HG03432 (cell line): ENCODE measurements at regions not wholly inside any gene's neighbourhood (a gene's known extent, or its start where the extent isn't known, plus 50 kb on each side); places are given as distances from the start of the nearest gene placed in this dataset.
A peak's percentile ranks its signal among the peaks of the same experiment; 100 is the strongest.
"Not testable (repeated sequence)": the region's sequence is repeated elsewhere in the genome, so short reads cannot be mapped to it uniquely, and the experiment has no call there.

Source experiments
- ATAC-seq: cut with Tn5 transposase; IDR thresholded peaks from one replicate; pipeline ENCODE4 v1.9.1; 2021; ENCODE audit warnings: mild to moderate bottlenecking, moderate library complexity; ENCODE audit not compliant: unreplicated experiment

GRCh38 chr6:99668036-99668705 is 61.5 kb downstream of the PRDM13 start:
- no peak for ATAC-seq

- ATAC-seq, result no peak
Measured at GRCh38 chr6:99689916-99690685, 83.5 kb downstream of the PRDM13 start.

GRCh38 chr6:99702287-99702686 is 95.7 kb downstream of the PRDM13 start:
- ATAC-seq, result not testable (repeated sequence)

GRCh38 chr6:99709062-99709461 is 102.4 kb downstream of the PRDM13 start:
- no peak for ATAC-seq

GRCh38 chr6:99711302-99711701 is 104.7 kb downstream of the PRDM13 start:
- no peak for ATAC-seq

GRCh38 chr6:99711925-99712324 is 105.3 kb downstream of the PRDM13 start:
- ATAC-seq, result no peak

- ATAC-seq, result no peak
Measured at GRCh38 chr6:99712519-99712918, 105.9 kb downstream of the PRDM13 start.

GRCh38 chr6:99722043-99722442 is 115.4 kb downstream of the PRDM13 start:
- not testable (repeated sequence) for ATAC-seq

- ATAC-seq, result not testable (repeated sequence)
Measured at GRCh38 chr6:99730237-99730636, 123.6 kb downstream of the PRDM13 start.

GRCh38 chr6:99736302-99736701 is 129.7 kb downstream of the PRDM13 start:
- no peak for ATAC-seq

- no peak for ATAC-seq
Measured at GRCh38 chr6:99739526-99739925, 132.9 kb downstream of the PRDM13 start.

GRCh38 chr6:99741092-99741491 is 134.5 kb downstream of the PRDM13 start:
- ATAC-seq, result no peak

- ATAC-seq, result no peak
Measured at GRCh38 chr6:99743647-99744046, 137.0 kb downstream of the PRDM13 start.

- ATAC-seq, result no peak
Measured at GRCh38 chr6:99745651-99746050, 139.0 kb downstream of the PRDM13 start.

GRCh38 chr6:99746261-99746895 is 139.7 kb downstream of the PRDM13 start:
- peak; percentile 96 for ATAC-seq

- no peak for ATAC-seq
Measured at GRCh38 chr6:99761711-99762110, 155.1 kb downstream of the PRDM13 start.

- no peak for ATAC-seq
Measured at GRCh38 chr6:99768166-99768565, 161.5 kb downstream of the PRDM13 start.

GRCh38 chr6:99779631-99780555 is 173.3 kb downstream of the PRDM13 start:
- no peak for ATAC-seq

- ATAC-seq, result no peak
Measured at GRCh38 chr6:99780556-99780885, 173.9 kb downstream of the PRDM13 start.

GRCh38 chr6:99789767-99790166 is 183.1 kb downstream of the PRDM13 start:
- peak; percentile 78 for ATAC-seq

- ATAC-seq, result no peak
Measured at GRCh38 chr6:99790679-99791078, 184.0 kb downstream of the PRDM13 start.
